ENCODE measurements at regions not wholly inside any gene's neighbourhood (a gene's known extent, or its start where the extent isn't known, plus 50 kb on each side); places are given as distances from the start of the nearest gene placed in this dataset.

GRCh38 chr13:71144883-71145282, 722.1 kb downstream of the DACH1 start:
- TF ChIP-seq CTCF (IDR thresholded peaks at IDR 0.05): no peak
- H3K4me1 ChIP-seq: no peaks in the 10 kb centered on the region
- DNase-seq (ENCODE audit: low spot score in 2 of 2): no peak
- H3K9me3 ChIP-seq: no peaks in the 10 kb centered on the region
- no peak overlapping the region for H3K4me3 ChIP-seq
- H3K27ac ChIP-seq: no peak overlapping the region
- intact Hi-C loops (cut with DNase I): no loop called here
- no peaks in the 10 kb centered on the region for H3K27me3 ChIP-seq
- H3K36me3 ChIP-seq: no peaks in the 10 kb centered on the region

GRCh38 chr13:71137101-71137500, 729.9 kb downstream of the DACH1 start:
- no peak for TF ChIP-seq CTCF (IDR thresholded peaks at IDR 0.05)
- Histone ChIP-seq H3K27ac (no peak overlapping the region), H3K36me3 (no peaks in the 10 kb centered on the region), H3K4me3 (no peak overlapping the region), H3K27me3 (no peaks in the 10 kb centered on the region), H3K4me1 (no peaks in the 10 kb centered on the region), H3K9me3 (no peaks in the 10 kb centered on the region)
- intact Hi-C loops (cut with DNase I): no loop called here
- DNase-seq (ENCODE audit: low spot score in 2 of 2): no peak

GRCh38 chr13:71124230-71124629, 742.8 kb downstream of the DACH1 start:
- Histone ChIP-seq H3K4me1 (no peaks in the 10 kb centered on the region), H3K4me3 (no peak overlapping the region), H3K9me3 (no peaks in the 10 kb centered on the region), H3K27me3 (no peaks in the 10 kb centered on the region), H3K36me3 (no peaks in the 10 kb centered on the region), H3K27ac (no peak overlapping the region)
- intact Hi-C loops (cut with DNase I): no loop called here
- DNase-seq (ENCODE audit: low spot score in 2 of 2): no peak
- TF ChIP-seq CTCF (IDR thresholded peaks at IDR 0.05): no peak

- Histone ChIP-seq H3K4me1 (no peaks in the 10 kb centered on the region), H3K36me3 (no peaks in the 10 kb centered on the region), H3K4me3 (no peak overlapping the region), H3K27ac (no peak overlapping the region), H3K9me3 (no peaks in the 10 kb centered on the region), H3K27me3 (no peaks in the 10 kb centered on the region)
- intact Hi-C loops (cut with DNase I): no loop called here
- no peak for TF ChIP-seq CTCF (IDR thresholded peaks at IDR 0.05)
- no peak for DNase-seq (ENCODE audit: low spot score in 2 of 2)
Observed at GRCh38 chr13:71118779-71119364, 748.1 kb downstream of the DACH1 start.

- no peaks in the 10 kb centered on the region for H3K27me3 ChIP-seq
- no peak overlapping the region for H3K27ac ChIP-seq
- H3K4me1 ChIP-seq: no peaks in the 10 kb centered on the region
- H3K4me3 ChIP-seq: no peak overlapping the region
- intact Hi-C loops (cut with DNase I): no loop called here
- H3K36me3 ChIP-seq: no peaks in the 10 kb centered on the region
- no peak for DNase-seq (ENCODE audit: low spot score in 2 of 2)
- TF ChIP-seq CTCF (IDR thresholded peaks at IDR 0.05): no peak
- no peaks in the 10 kb centered on the region for H3K9me3 ChIP-seq
Observed at GRCh38 chr13:71117920-71118319, 749.1 kb downstream of the DACH1 start.

- intact Hi-C loops (cut with DNase I): no loop called here
- H3K4me1 ChIP-seq: no peaks in the 10 kb centered on the region
- no peak for TF ChIP-seq CTCF (IDR thresholded peaks at IDR 0.05)
Observed at GRCh38 chr13:71115301-71115700, 751.7 kb downstream of the DACH1 start.

More at GRCh38 chr13:71115301-71115700, 751.7 kb downstream of the DACH1 start:
- H3K27me3 ChIP-seq: no peaks in the 10 kb centered on the region
- H3K4me3 ChIP-seq: no peak overlapping the region
- no peaks in the 10 kb centered on the region for H3K9me3 ChIP-seq
- H3K27ac ChIP-seq: no peak overlapping the region
- no peaks in the 10 kb centered on the region for H3K36me3 ChIP-seq
- DNase-seq (ENCODE audit: low spot score in 2 of 2): no peak

Data from ascending aorta (tissue), 2 donors.